RWPE2 (cell line): ENCODE measurements at regions not wholly inside any gene's neighbourhood (a gene's known extent, or its start where the extent isn't known, plus 50 kb on each side); places are given as distances from the start of the nearest gene placed in this dataset.
"Not testable (repeated sequence)": the region's sequence is repeated elsewhere in the genome, so short reads cannot be mapped to it uniquely, and the experiment has no call there.

Experiments
- ATAC-seq: fragments of 200-7000 bp; cut with Tn5 transposase; 3 replicates; pipeline ENCODE4 v1.9.1; 2021; ENCODE audit warnings: low read depth
- DNase-seq: peaks from one replicate; pipeline ENCODE4 v3.0.0-alpha.2; 2020; ENCODE audit warnings: low spot score
- H3K27ac ChIP-seq: fragments of 450-650 bp; 2 replicates; pipeline ENCODE4 v1.5.1; 2017; ENCODE audit warnings: mild to moderate bottlenecking; ENCODE audit not compliant: poor library complexity, severe bottlenecking
- H3K27me3 ChIP-seq: fragments of 250-450 bp; sonication (Bioruptor Pico); 2 replicates; pipeline ENCODE4 v1.5.1; 2021; ENCODE audit warnings: mild to moderate bottlenecking, moderate library complexity; ENCODE audit not compliant: insufficient read depth, poor library complexity, severe bottlenecking
- H3K36me3 ChIP-seq: fragments of 250-450 bp; sonication (Bioruptor Pico); 2 replicates; pipeline ENCODE4 v1.5.1; 2020; ENCODE audit warnings: low read depth, mild to moderate bottlenecking, moderate library complexity
- H3K4me1 ChIP-seq: fragments of 250-450 bp; sonication (Bioruptor Pico); 2 replicates; pipeline ENCODE4 v1.5.1; 2021; ENCODE audit warnings: mild to moderate bottlenecking, moderate library complexity; ENCODE audit not compliant: insufficient read depth, poor library complexity, severe bottlenecking
- H3K4me3 ChIP-seq: fragments of 250-450 bp; sonication (Bioruptor Pico); 2 replicates; pipeline ENCODE4 v1.5.1; 2021; ENCODE audit warnings: mild to moderate bottlenecking, moderate library complexity; ENCODE audit not compliant: severe bottlenecking
- H3K9me3 ChIP-seq: fragments of 250-450 bp; sonication (Bioruptor Pico); 2 replicates; pipeline ENCODE4 v1.5.1; 2021; ENCODE audit warnings: mild to moderate bottlenecking, moderate library complexity; ENCODE audit not compliant: severe bottlenecking
- CTCF ChIP-seq: fragments of 450-650 bp; IDR thresholded peaks from one replicate; pipeline ENCODE4 v1.5.1; 2017; ENCODE audit warnings: mild to moderate bottlenecking, moderate library complexity; ENCODE audit not compliant: poor library complexity, severe bottlenecking

GRCh38 chr12:118541934-118542333 is 165.6 kb downstream of the SUDS3 start:
- DNase-seq (no peak), ATAC-seq (no peak)
- H3K9me3 ChIP-seq = no peaks in the 10 kb centered on the region
- H3K27me3 ChIP-seq = no peaks in the 10 kb centered on the region
- H3K4me3 ChIP-seq = no peak overlapping the region
- H3K36me3 ChIP-seq = no peaks in the 10 kb centered on the region
- H3K27ac ChIP-seq = no peak overlapping the region
- H3K4me1 ChIP-seq = no peaks in the 10 kb centered on the region
- no peak for TF ChIP-seq CTCF

GRCh38 chr12:118543651-118544050 is 167.3 kb downstream of the SUDS3 start:
- Histone ChIP-seq H3K36me3 (no peaks in the 10 kb centered on the region), H3K27me3 (no peaks in the 10 kb centered on the region), H3K4me3 (no peak overlapping the region), H3K4me1 (no peaks in the 10 kb centered on the region), H3K9me3 (peaks cover 3% of the 10 kb centered on the region), H3K27ac (no peak overlapping the region)
- no peak for TF ChIP-seq CTCF
- no peak for DNase-seq
- ATAC-seq = no peak

- Histone ChIP-seq H3K4me3 (no peak overlapping the region), H3K4me1 (no peaks in the 10 kb centered on the region), H3K27ac (no peak overlapping the region), H3K36me3 (no peaks in the 10 kb centered on the region), H3K27me3 (no peaks in the 10 kb centered on the region), H3K9me3 (peaks cover 3% of the 10 kb centered on the region)
- peak; percentile 94 for ATAC-seq
- no peak for TF ChIP-seq CTCF
- no peak for DNase-seq
Observed at GRCh38 chr12:118544569-118544968, 168.2 kb downstream of the SUDS3 start.

- H3K27ac ChIP-seq, H3K4me1 ChIP-seq, H3K9me3 ChIP-seq, H3K4me3 ChIP-seq, DNase-seq, ATAC-seq, H3K27me3 ChIP-seq, H3K36me3 ChIP-seq: not testable (repeated sequence)
Observed at GRCh38 chr12:118547606-118548005, 171.3 kb downstream of the SUDS3 start.

GRCh38 chr12:118548887-118549509 is 172.6 kb downstream of the SUDS3 start:
- ATAC-seq (no peak), DNase-seq (no peak)
- H3K4me1 ChIP-seq = no peaks in the 10 kb centered on the region
- H3K9me3 ChIP-seq = peaks cover 3% of the 10 kb centered on the region
- no peaks in the 10 kb centered on the region for H3K27me3 ChIP-seq
- TF ChIP-seq CTCF = no peak
- H3K27ac ChIP-seq = no peak overlapping the region
- H3K4me3 ChIP-seq = no peak overlapping the region
- no peaks in the 10 kb centered on the region for H3K36me3 ChIP-seq
